GM12865 (cell line): ENCODE measurements at regions not wholly inside any gene's neighbourhood (a gene's known extent, or its start where the extent isn't known, plus 50 kb on each side); places are given as distances from the start of the nearest gene placed in this dataset.

Source experiments
- DNase-seq: peaks from one replicate; pipeline ENCODE4 v3.0.0; 2010; ENCODE audit warnings: low read depth
- H3K4me3 ChIP-seq: 2 replicates; pipeline ENCODE4 v1.5.1; 2011; ENCODE audit warnings: mild to moderate bottlenecking, low read depth, low read length, control low read depth
- TF ChIP-seq, protein P1 (sequence below): IDR thresholded peaks from 2 replicates; pipeline ENCODE4 v1.5.1; 2011; ENCODE audit warnings: low read length, control low read depth, low read depth, inconsistent platforms; ENCODE audit not compliant: insufficient read depth; ENCODE audit errors: missing control alignments

DNA sequence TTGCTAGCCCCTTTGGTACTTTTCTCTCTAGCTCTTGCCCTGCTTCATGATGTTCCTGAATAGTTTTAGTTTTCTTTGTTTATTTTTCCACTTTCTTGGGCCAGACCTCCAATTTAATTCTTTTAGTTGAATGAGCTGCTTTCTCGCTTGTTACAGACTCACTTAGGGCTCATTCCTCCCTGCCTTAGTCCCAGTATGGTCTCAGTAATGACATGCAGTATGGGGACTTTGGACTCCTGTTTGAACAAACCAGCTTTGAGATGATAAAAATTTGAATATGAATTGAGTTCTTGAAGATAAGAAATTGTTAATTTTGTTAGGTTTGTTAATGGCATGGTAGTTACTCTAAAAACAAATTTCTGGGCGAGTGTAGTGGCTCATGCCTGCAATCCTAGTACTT lies 284.8 kb upstream of the DMRT1 start:
- H3K4me3 ChIP-seq = no peak overlapping the region
- TF ChIP-seq, protein P1, sequence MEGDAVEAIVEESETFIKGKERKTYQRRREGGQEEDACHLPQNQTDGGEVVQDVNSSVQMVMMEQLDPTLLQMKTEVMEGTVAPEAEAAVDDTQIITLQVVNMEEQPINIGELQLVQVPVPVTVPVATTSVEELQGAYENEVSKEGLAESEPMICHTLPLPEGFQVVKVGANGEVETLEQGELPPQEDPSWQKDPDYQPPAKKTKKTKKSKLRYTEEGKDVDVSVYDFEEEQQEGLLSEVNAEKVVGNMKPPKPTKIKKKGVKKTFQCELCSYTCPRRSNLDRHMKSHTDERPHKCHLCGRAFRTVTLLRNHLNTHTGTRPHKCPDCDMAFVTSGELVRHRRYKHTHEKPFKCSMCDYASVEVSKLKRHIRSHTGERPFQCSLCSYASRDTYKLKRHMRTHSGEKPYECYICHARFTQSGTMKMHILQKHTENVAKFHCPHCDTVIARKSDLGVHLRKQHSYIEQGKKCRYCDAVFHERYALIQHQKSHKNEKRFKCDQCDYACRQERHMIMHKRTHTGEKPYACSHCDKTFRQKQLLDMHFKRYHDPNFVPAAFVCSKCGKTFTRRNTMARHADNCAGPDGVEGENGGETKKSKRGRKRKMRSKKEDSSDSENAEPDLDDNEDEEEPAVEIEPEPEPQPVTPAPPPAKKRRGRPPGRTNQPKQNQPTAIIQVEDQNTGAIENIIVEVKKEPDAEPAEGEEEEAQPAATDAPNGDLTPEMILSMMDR = no peak
- no peak for DNase-seq

DNA sequence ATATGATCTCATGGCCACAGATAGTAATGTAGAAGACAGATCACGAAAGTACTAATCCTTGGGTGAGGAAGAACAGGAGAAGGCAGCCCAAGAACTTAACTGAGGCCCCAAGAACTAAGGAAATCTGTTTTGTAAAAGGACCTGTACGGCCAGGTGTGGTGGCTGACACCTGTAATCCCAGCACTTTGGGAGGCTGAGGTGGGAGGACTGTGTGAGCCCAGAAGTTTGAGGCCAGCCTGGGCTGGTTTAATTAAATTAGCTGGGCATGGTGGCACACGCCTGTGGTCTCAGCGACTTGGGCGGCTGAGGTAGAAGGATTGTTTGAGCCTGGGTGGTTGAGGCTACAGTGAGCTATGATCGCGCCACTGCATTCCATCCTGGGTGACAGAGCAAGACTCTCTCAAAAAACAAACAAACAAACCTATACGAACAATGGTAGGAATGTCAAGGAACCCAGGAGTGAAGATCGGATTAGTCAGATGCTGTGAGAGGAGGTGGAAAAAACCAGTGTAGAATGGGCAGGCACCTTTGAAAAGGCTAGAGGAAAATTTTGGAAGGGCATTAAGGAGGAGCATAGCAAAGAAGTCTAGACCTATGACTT lies 283.8 kb upstream of the DMRT1 start:
- no peak for DNase-seq
- TF ChIP-seq, protein P1 = no peak
- H3K4me3 ChIP-seq = no peak overlapping the region

DNA sequence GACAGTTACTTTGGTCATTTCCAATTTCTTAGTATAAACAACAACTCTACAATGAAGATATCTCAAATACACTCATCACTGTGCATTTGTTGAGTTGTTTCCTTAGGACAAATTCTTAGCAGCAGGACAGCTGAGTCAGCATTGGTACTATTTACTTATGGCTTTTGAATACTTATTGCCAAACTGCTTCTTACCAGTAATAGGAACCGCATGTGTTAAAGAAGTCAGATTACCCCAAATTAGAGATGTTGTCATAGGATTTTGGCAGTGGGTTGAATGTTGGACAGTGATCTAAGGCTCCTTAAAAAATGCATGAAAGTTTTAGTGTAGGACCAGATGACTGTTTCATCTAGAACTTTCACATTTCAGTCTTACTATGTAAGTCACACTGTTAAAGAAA lies 280.1 kb upstream of the DMRT1 start:
- H3K4me3 ChIP-seq = no peak overlapping the region
- TF ChIP-seq, protein P1 = no peak
- DNase-seq = no peak

DNA sequence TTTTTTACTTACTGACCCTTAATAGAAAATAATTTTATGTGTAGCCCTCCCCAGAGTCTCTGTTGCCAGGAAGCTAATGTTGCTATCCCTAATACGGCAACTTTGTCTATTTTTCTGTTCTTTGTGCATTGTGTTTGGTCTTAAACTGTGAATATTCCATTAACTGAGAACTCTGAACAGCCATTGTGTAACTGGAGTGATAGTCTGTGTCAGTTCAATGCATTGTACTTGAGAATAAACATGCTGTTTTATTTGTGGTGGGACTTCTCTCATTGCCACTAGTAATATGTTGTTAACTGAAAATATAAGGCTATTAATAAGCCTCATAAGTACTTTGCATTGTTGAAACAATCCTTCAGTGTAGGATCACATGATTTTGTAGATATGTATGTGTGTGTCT lies 278.3 kb upstream of the DMRT1 start:
- DNase-seq = no peak
- TF ChIP-seq, protein P1 = no peak
- no peak overlapping the region for H3K4me3 ChIP-seq

DNA sequence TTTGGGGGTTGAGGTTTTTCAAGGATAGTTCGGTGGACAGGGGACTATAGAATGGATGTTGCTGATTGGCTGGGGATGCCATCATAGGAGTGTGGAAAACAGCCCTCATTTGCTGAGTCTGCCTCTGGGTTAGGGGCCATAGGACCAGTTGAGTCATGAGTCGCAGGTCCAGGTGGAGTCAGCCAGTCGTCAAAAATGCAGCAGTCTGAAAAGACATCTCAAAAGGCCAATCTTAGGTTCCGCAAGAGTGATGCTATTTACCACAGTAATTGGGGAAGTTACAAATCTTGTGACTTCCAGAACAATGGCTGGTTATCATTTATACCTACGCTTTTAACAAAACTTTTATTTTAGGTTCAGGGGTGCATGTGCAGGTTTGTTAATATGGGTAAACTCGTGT lies 276.0 kb upstream of the DMRT1 start:
- no peak overlapping the region for H3K4me3 ChIP-seq
- TF ChIP-seq, protein P1 = no peak
- DNase-seq = no peak

DNA sequence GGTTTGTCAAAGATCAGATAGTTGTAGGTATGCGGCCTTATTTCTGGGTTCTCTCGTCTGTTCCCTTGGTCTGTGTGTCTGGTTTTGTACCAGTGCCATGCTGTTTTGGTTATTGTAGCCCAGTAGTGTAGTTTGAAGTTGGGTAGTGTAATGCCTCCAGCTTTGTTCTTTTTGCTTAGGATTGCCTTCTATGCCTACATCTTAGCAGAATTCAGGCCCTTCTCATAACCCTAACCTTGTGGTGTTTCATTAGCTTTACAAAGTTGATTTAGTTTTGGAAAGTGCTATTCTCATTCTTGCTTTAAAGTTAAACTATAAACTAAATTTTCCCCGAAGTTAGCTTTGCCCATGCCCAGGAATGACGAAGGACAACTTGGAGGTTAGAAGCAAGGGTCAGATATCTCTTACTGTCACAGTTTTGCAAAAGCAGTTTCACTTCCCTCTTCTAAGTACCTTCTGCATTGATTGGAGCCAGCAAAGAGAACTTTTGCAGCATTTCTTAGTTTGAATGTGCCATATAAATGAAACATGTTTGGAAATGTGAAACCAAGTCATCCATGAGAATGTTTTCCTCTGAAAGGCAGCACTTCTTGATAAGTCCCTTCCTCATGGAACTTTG lies 274.3 kb upstream of the DMRT1 start:
- no peak overlapping the region for H3K4me3 ChIP-seq
- DNase-seq = peak; percentile 41
- TF ChIP-seq, protein P1 = no peak
